Islet precursor cell (in vitro differentiated cells): ENCODE measurements at regions not wholly inside any gene's neighbourhood (a gene's known extent, or its start where the extent isn't known, plus 50 kb on each side); places are given as distances from the start of the nearest gene placed in this dataset.
A peak's percentile ranks its signal among the peaks of the same experiment; 100 is the strongest.
"Not testable (repeated sequence)": the region's sequence is repeated elsewhere in the genome, so short reads cannot be mapped to it uniquely, and the experiment has no call there.

Experiments used
- DNase-seq: peaks from one replicate; pipeline ENCODE4 v3.0.0-alpha.2; 2018

DNA sequence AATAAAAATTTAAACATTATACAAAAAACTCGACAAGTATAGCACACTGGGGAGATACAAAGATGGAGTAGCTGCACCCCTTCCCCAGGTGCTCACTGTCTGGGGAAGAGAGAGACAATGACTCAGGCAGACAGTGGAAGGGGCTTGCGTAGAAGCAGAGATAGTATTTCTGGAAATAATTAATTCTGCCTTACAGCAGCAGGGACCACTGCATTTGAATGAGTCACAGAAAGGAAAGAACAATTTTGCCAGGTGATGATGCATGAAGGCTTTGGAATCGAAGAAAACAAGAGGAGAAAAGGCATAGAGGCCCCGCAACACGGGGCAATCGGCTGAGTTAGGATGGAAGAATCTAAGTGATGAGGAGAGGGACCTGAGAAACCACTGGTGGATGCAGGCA, 447.4 kb downstream of the EFNB2 start:
- DNase-seq = no peak

DNA sequence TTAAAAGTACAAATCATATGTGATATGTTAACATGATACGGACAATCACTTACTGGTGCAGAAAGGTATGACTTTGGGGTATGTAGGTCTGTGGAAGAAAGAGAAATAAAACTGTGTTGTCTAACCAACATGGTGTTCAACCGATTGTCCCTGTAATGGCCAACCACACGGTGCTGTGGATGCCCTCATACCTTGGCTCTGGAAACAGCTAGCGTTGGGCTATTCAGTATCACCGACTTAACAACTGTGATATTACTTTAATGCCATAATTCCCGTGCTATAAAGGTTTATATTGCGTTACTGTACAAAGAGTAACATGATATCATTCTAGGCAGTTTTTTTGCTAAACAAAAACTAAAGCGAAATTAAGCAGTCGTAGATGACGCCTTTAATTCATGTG, 448.3 kb downstream of the EFNB2 start:
- no peak for DNase-seq

- no peak for DNase-seq
Observed at GRCh38 chr13:106083620-106084350, 451.7 kb downstream of the EFNB2 start.

GRCh38 chr13:106081221-106081620, 454.2 kb downstream of the EFNB2 start:
- DNase-seq = not testable (repeated sequence)

GRCh38 chr13:106078191-106078590, 457.3 kb downstream of the EFNB2 start:
- no peak for DNase-seq

DNA sequence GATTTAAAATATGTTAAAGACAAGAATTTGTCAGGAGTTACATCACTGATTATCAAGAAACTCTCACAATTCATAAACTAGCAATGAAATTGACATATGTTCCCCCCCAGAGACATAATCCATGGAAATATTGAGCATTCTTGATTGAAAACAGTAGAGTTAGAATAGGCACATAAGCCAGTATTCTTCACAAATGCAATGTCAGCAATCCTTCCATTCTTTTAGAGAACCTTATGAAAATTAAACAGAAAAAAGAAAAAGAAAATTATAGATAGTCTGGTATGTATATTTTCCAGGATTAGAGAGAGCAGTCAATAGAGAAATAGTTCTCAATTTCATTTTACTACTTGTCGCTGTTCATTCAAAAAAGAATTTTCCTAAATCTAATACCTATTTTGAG, 458.4 kb downstream of the EFNB2 start:
- no peak for DNase-seq

DNA sequence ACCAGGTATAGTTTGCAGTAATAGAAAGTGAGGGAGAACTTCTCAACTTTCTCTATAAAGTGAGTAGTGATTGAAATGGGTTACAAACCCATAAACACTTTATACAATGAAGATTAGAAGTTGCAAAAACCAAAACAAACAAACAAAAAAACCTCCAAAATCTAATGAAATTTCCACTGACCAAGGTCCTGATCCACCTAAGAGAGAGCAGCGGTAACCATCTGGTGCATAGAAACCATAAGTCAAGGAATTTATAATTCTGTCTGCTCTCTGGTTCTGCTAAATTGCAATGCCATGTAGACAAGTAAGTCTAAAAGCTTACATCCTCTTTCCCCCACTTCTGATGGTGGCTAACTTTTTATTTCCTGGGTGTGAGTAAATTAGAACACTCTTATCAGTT, 463.4 kb downstream of the EFNB2 start:
- DNase-seq = no peak

DNA sequence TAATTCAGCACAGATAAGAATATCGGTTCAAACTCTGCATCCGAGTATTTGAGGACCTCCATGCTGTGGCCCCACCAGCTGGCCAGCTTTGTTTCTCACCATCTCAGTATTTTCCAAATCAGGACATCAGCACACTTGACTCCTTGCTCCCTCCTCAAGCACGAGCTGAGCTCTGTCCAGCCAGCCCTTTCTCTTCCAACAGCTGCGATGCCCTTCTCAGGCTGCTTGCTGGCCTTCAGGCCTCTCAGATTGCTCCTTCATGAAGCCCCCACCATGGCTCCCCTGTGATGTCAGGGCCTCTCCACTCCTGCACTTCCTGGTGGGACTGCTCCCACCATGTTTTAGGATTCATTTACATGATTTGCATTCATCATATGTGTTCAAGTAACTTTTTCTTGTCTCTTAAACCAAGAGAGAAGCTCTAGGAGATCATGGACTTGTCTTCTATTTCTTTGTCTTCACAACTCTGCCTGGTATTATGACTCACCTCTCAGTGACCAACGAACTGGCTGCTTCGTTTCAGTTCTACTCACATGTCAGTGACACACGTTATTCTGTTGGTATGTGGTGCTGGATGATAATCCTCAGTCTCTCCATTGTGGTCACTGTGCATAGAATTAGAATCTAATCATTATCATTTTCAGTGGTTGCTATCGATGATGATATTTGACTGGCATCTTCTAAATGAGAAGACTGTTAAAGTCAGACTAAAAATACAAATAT, 471.7 kb downstream of the EFNB2 start:
- no peak for DNase-seq

DNA sequence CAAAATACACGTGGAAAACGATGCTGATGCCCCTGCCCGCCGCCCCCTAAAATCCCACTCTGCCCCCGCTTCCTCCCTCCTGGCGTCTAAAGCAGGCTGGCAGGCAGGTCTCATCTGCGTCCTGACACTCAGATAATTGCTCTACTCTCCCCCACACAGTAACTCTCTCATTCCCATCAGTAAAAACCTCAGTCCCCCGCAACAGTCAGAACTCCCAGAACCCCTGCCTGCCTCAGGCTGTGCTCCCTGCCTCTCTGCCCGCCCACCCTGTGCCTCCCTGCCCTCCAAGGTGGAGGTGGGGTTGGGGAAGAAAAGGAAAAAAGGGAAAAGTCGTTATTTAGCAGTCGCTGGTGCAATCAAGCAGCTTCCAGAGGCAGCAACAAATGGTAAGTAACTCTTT, 473.7 kb downstream of the EFNB2 start:
- DNase-seq = no peak

DNA sequence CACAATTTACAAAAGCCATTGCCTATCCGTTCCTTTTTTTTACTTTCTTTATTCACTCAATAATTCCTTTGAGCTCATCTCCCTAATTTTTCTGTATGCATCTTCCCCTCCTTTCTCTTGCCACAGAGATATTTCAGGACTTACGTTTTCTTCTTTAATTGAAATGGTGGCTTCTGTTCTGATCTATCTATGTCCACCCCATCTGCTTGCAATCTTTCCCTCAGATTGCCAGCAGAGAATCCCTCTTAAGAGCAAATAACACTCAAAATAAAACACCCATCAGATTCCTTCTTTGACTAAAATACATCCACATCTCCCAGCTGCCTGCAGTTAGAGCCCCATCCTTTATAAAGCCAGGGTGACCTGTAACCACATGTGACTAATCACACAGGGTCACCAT, 478.6 kb downstream of the EFNB2 start:
- DNase-seq = no peak

- no peak for DNase-seq
Observed at GRCh38 chr13:106052200-106052767, 483.2 kb downstream of the EFNB2 start.

DNA sequence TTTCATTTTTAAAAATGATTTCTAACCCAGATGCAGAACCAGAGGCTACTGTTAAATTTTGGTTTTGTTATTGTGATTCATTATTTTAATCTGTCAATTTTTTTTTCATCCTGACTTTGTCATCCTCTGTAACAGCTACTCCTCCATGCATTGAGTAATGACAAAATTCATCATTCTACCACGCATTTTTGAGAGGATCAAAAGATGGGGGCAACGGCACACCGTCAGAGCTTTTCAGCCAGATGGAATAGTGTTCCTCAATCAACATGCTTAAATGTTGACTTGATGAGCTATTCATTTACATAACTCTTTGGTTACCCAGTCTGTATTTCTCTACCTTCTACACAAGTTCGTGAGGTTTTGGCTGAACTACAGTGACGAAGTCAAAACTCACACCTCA, 486.3 kb downstream of the EFNB2 start:
- DNase-seq = no peak

- no peak for DNase-seq
Observed at GRCh38 chr13:106048386-106048785, 487.1 kb downstream of the EFNB2 start.

GRCh38 chr13:106047859-106048258, 487.6 kb downstream of the EFNB2 start:
- DNase-seq = no peak

DNA sequence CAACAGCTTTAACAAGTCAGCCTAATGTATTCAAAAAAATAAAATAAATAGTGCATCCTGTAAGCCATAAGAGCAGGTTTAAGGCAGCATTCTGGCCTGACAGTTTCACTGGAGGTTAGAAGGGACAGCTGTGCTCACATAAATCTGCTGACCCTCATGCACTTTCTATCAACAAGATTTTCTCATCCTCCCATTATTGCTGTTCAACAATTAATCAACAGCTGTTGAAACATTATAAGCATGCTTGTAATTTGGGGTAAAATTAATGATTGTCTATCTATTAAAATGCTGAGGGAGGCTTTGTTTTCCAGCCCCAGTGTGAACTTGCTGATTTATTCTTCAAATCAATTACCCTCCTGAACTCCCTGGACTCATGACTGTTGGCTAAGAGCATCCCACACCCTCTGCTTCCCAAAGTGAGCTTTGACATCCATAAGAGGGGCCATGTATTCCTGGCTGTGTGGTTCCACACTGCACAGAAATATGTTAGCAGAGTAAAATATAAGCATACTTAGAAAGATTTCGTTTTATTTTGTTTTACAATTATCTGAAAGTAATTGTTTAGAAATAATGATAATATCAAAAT, 492.4 kb downstream of the EFNB2 start:
- DNase-seq = no peak

DNA sequence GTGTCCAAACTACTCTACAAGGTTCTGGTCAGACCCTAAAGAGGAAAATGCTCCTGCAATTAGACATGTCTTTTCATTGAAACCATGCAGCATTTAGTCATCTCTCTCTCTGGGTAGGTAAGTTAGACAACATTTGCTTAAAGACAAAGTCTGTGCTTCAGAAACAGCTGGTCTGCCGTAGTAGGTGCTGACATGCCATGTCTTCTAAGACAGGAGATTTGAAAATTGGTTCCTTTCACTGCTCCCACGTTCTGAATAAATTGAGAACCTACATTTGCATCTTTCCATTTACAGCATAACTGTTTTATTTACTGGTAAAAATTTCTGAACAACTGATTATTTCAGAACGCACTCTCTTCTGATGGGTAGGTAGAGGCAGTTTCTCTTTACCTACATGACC, 494.0 kb downstream of the EFNB2 start:
- DNase-seq = no peak

DNA sequence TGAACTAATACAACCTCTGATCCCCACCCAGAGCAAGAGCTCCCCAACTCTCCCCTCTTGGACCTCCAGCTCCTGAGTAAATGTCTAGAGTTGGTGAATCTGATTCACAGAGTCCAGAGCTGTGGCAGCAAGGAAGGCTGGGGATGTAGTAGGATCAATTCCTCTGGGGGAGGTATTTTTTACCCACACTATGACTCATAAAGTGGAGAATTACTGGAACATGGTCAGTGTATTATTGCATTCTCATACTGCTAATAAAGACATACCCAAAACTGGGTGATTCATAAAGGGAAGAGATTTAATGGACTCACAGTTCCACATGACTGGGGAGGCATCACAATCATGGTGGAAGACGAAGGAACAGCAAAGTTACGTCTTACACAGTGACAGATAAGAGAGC, 496.7 kb downstream of the EFNB2 start:
- no peak for DNase-seq

DNA sequence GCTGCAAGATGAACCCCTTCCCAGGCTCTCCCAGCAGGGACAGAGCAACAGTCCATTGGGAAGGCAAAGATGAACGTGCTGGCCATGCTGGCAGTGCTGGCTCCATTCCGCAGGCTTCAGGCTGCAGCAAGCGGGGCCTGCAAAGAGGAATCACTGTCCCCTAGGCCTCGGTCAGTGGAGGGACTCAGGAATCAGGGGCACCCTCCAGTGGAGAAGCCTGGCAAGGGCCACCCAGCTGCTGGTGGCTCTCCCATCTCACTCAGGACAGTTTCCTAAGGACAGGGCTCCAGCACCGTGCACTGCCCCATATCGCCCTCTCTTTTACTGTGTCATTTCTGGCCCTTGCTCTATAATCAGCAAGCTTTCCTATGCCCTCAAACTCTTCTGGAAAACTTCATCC, 498.6 kb downstream of the EFNB2 start:
- DNase-seq = peak; percentile 57

GRCh38 chr13:106034201-106034600, 501.3 kb downstream of the EFNB2 start:
- no peak for DNase-seq

GRCh38 chr13:106033659-106034058, 501.8 kb downstream of the EFNB2 start:
- DNase-seq = no peak

DNA sequence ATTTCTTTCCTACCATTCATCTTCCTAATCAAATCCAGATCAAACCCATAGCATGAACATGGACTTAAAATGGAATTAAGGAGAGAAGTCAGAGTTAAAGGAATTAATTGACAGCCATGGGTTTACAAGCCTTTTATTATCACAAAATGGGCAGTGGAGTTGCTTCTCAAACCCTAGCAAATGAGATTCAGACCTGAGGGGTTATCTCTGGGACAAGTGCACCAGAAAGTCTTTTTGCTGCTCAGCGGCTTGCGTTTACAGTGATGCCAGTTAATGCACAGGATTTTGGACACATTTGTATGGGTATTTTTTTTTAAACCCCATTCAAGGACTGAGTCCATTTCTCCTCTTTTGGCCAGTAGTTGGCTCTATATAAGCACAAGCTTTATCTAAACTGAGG, 503.0 kb downstream of the EFNB2 start:
- no peak for DNase-seq

GRCh38 chr13:106029676-106030290, 505.7 kb downstream of the EFNB2 start:
- DNase-seq = no peak

GRCh38 chr13:106028911-106029310, 506.6 kb downstream of the EFNB2 start:
- no peak for DNase-seq

DNA sequence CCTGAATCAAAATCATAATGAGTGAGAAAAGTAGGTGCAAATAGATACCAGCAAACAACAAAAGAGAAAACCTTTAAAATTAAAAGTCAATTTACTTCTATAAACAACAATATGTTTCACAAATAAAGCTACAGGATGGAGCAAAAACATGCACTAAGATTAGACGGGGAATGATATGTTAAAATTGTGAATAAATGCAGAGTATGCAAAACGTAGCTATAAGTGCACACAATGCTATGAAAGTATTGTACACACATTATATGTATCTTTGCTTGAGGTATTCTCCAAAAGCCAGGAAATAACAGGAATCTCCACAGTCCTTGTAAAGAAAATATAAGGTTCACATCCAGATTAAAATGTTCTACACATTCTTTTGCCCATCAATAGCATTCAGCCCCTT, 523.9 kb downstream of the EFNB2 start:
- DNase-seq = no peak
